Activated T-cell treated with anti-CD3 and anti-CD28 coated beads, Interleukin-2, amount 50 U/mL, for 4 hours (primary cell): ENCODE measurements at regions not wholly inside any gene's neighbourhood (a gene's known extent, or its start where the extent isn't known, plus 50 kb on each side); places are given as distances from the start of the nearest gene placed in this dataset.
A peak's percentile ranks its signal among the peaks of the same experiment; 100 is the strongest.
"Not testable (repeated sequence)": the region's sequence is repeated elsewhere in the genome, so short reads cannot be mapped to it uniquely, and the experiment has no call there.

Experiments used
- ATAC-seq, 2 donors: fragments of 200-7000 bp; cut with Tn5 transposase; one replicate each; pipeline ENCODE4 v1.10.0; 2021
- DNase-seq: peaks from one replicate; pipeline ENCODE4 v3.0.0-alpha.2; 2020
- H3K27me3 Mint-ChIP-seq: one replicate; pipeline ENCODE4 v1.8.0; 2021; ENCODE audit warnings: low read depth, mixed read lengths
- H3K36me3 Mint-ChIP-seq: one replicate; pipeline ENCODE4 v1.8.0; 2022; ENCODE audit warnings: mixed read lengths; ENCODE audit not compliant: insufficient read depth
- H3K4me1 Mint-ChIP-seq: one replicate; pipeline ENCODE4 v1.8.0; 2021; ENCODE audit warnings: low read depth, mixed read lengths
- H3K4me3 Mint-ChIP-seq: one replicate; pipeline ENCODE4 v1.8.0; 2021; ENCODE audit warnings: mild to moderate bottlenecking, moderate library complexity, mixed read lengths
- H3K9me3 Mint-ChIP-seq: one replicate; pipeline ENCODE4 v1.8.0; 2021; ENCODE audit warnings: mixed read lengths

DNA sequence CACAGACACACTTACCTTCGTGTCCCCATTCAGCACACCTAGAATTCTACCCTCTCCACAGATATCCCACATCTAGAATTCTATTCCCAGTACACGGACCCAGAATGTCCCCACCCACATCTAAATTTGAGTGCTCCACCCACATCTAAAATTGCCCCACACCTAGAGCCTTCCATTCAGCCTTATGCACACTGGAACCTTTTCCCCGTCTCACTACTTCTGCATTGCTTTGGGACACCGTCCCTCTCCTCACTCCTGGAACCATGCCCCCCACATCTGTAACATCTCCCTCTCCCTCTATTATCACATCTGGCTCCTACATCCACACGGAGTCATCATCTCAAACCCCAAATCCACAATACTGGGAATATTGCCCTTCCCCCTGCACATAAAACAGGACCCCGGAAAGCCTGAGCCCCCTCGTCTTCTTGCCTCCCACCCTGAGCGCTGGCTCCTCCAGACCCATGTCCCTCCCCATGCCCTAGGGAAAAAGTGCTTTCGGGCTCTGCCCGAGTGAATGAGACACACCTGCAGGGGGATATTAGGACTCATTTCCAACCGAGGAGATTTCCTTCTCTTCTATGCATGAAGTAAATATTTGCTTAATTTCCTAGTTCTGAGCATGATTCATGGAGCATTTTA, 125.8 kb upstream of the UNC5B start:
- peaks cover 12% of the 10 kb centered on the region for H3K27me3 Mint-ChIP-seq
- H3K36me3 Mint-ChIP-seq: no peaks in the 10 kb centered on the region
- ATAC-seq (no peak), DNase-seq (no peak)
- no peaks in the 10 kb centered on the region for H3K4me1 Mint-ChIP-seq
- H3K4me3 Mint-ChIP-seq: no peak overlapping the region
- H3K9me3 Mint-ChIP-seq: no peaks in the 10 kb centered on the region

GRCh38 chr10:71087622-71088021, 124.7 kb upstream of the UNC5B start:
- no peaks in the 10 kb centered on the region for H3K36me3 Mint-ChIP-seq
- DNase-seq (no peak), ATAC-seq (no peak)
- no peaks in the 10 kb centered on the region for H3K4me1 Mint-ChIP-seq
- H3K9me3 Mint-ChIP-seq: no peaks in the 10 kb centered on the region
- no peak overlapping the region for H3K4me3 Mint-ChIP-seq
- H3K27me3 Mint-ChIP-seq: peaks cover 12% of the 10 kb centered on the region

DNA sequence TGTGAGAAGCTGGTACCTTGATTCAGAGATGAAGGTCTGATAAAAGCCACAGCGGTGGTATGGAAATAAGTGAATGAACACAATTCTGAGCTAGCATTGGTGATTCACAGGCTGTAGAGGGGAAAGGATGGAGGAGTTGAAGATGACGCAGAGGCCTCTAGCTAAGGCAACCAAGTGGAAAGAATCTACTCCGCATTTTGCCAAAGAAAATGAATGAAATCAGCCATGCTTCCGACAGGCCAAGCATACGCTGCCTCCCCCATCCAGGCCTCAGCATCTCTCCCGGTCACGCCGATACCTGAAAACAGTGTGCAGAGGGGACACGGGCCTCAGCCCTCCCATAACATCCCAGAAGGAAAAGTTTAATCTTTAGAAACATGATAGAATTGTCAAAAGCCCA, 124.3 kb upstream of the UNC5B start:
- H3K4me3 Mint-ChIP-seq: no peak overlapping the region
- H3K4me1 Mint-ChIP-seq: no peaks in the 10 kb centered on the region
- H3K27me3 Mint-ChIP-seq: peaks cover 12% of the 10 kb centered on the region
- no peak for DNase-seq
- H3K9me3 Mint-ChIP-seq: no peaks in the 10 kb centered on the region
- no peak for ATAC-seq
- H3K36me3 Mint-ChIP-seq: no peaks in the 10 kb centered on the region

DNA sequence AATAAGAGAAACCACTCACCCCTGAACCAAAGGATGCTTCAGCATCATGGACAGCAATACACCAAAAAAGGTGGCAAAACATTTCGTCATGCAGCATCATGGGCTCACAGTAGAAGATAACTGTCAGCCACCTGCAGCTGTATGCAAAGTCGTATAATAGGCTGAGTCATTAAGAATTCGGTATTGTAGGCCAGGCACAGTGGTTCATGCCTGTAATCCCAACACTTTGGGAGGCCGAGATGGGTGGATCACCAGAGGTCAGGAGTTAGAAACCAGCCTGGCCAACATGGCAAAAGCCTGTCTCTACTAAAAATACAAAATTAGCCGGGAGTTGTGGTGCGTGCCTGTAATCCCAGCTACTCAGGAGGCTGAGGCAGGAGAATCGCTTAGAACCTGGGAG, 123.8 kb upstream of the UNC5B start:
- H3K9me3 Mint-ChIP-seq, ATAC-seq, DNase-seq, H3K4me1 Mint-ChIP-seq, H3K4me3 Mint-ChIP-seq, H3K36me3 Mint-ChIP-seq: not testable (repeated sequence)
- H3K27me3 Mint-ChIP-seq: peaks cover 12% of the 10 kb centered on the region

DNA sequence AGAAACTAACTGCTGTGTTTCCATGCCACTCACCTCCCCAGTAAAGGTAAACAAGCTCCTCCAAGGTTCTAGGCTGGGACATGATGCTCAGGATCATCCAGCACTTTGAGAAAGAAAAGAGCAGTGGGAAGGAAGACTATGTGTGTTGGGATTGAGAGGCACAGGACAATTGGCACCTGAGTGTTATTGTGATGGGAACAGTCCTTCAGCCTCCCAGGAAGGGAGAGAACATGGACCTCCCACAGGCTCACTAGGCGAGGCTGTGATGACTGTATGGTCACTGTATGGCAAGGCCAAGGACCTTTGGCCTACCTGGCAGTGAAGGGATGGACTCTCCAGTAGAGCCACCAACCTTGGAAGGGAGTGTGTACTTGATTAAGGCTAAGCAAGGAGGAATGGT, 123.2 kb upstream of the UNC5B start:
- no peak for ATAC-seq
- no peak for DNase-seq
- Mint-ChIP-seq H3K36me3 (no peaks in the 10 kb centered on the region), H3K27me3 (peaks cover 12% of the 10 kb centered on the region), H3K9me3 (peaks cover 3% of the 10 kb centered on the region), H3K4me1 (no peaks in the 10 kb centered on the region), H3K4me3 (no peak overlapping the region)

DNA sequence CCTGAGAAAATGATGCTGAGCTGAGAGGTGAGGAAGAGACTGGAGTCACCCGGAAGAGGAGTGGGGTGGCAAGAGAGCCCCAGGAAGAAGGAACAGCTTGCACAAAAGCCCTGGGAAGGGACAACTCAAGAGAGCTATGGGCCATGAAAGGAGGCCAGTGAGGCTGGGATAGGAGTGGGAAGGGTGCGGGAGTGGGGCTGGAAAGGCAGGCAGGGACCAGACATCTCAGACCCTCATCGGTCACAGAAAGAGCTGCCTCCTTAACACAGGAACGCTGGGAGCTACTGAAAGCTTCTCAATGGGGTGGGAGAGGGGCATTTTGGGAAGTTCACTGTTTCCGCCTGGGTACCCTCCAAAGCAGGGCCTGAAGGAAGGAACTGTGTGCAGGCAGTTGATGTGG, 122.0 kb upstream of the UNC5B start:
- Mint-ChIP-seq H3K4me1 (no peaks in the 10 kb centered on the region), H3K9me3 (peaks cover 5% of the 10 kb centered on the region), H3K36me3 (no peaks in the 10 kb centered on the region), H3K27me3 (peaks cover 11% of the 10 kb centered on the region), H3K4me3 (no peak overlapping the region)
- DNase-seq (no peak), ATAC-seq (no peak)

- no peak overlapping the region for H3K4me3 Mint-ChIP-seq
- ATAC-seq: no peak
- H3K27me3 Mint-ChIP-seq: peaks cover 11% of the 10 kb centered on the region
- H3K4me1 Mint-ChIP-seq: no peaks in the 10 kb centered on the region
- no peak for DNase-seq
- peaks cover 5% of the 10 kb centered on the region for H3K9me3 Mint-ChIP-seq
- H3K36me3 Mint-ChIP-seq: no peaks in the 10 kb centered on the region
Observed at GRCh38 chr10:71090801-71091200, 121.6 kb upstream of the UNC5B start.

GRCh38 chr10:71092812-71093401, 119.5 kb upstream of the UNC5B start:
- ATAC-seq: no peak
- no peak overlapping the region for H3K4me3 Mint-ChIP-seq
- H3K4me1 Mint-ChIP-seq: no peaks in the 10 kb centered on the region
- peaks cover 5% of the 10 kb centered on the region for H3K9me3 Mint-ChIP-seq
- peaks cover 13% of the 10 kb centered on the region for H3K27me3 Mint-ChIP-seq
- no peaks in the 10 kb centered on the region for H3K36me3 Mint-ChIP-seq
- no peak for DNase-seq

GRCh38 chr10:71093531-71093930, 118.8 kb upstream of the UNC5B start:
- Mint-ChIP-seq H3K4me1 (no peaks in the 10 kb centered on the region), H3K36me3 (no peaks in the 10 kb centered on the region), H3K27me3 (peaks cover 19% of the 10 kb centered on the region), H3K4me3 (no peak overlapping the region), H3K9me3 (peaks cover 5% of the 10 kb centered on the region)
- ATAC-seq (no peak), DNase-seq (no peak)

GRCh38 chr10:71094712-71095390, 117.5 kb upstream of the UNC5B start:
- peaks cover 26% of the 10 kb centered on the region for H3K27me3 Mint-ChIP-seq
- H3K9me3 Mint-ChIP-seq: peaks cover 5% of the 10 kb centered on the region
- H3K4me3 Mint-ChIP-seq: no peak overlapping the region
- DNase-seq: no peak
- no peaks in the 10 kb centered on the region for H3K36me3 Mint-ChIP-seq
- H3K4me1 Mint-ChIP-seq: no peaks in the 10 kb centered on the region
- ATAC-seq: peak; percentile 90 to 96

DNA sequence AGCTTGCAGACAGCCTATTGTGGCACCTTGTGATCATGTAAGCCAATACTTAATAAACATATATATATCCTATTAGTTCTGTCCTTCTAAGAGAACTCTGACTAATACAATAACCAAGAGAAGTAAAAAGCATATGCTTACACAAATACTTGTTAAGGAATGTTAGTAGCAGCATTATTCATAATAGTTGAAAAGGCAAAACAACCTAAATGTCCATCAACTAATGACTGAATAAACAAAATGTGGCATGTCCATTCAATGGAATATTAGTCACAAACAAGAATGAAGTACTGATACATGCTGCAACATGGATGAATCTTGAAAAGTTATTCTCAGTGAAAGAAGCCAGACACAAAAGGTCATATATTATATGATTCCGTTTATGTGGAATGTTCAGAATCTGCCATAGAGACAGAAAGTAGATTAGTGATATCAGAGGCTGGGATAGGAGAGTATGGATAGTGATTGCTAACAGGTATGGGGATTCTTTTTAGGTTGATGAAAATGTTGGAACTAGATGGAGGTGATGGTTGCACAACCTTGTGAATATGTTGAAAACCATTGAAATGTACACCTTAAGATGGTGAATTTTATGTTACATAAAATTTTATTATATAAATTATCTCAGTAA, 112.5 kb upstream of the UNC5B start:
- DNase-seq: no peak

DNA sequence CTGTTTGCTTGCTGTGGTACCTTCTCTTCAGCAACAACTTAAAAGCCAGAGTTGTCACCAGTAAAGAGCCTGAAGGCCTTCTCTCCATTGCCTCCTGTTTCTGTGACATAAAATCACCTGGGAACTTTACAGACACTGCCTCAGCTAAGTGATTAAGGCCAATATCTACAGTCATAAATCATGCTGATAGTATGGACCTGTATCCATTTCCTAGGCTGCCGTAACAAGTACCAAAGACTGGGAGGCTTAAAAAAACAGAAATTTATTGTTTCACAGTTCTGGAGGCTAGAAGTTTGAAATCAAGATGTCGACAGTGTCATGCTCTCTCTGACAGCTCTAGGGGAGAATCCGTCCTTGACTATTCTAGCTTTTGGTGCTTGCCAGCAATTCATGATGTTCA, 108.4 kb upstream of the UNC5B start:
- no peak for ATAC-seq
- Mint-ChIP-seq H3K4me3 (no peak overlapping the region), H3K4me1 (peaks cover 4% of the 10 kb centered on the region), H3K36me3 (no peaks in the 10 kb centered on the region), H3K27me3 (peaks cover 24% of the 10 kb centered on the region), H3K9me3 (no peaks in the 10 kb centered on the region)
- DNase-seq: no peak

More for the DNA sequence above, 112.5 kb upstream of the UNC5B start:
- no peaks in the 10 kb centered on the region for H3K9me3 Mint-ChIP-seq
- ATAC-seq: no peak
- H3K27me3 Mint-ChIP-seq: peaks cover 30% of the 10 kb centered on the region
- H3K4me3 Mint-ChIP-seq: no peak overlapping the region
- H3K4me1 Mint-ChIP-seq: no peaks in the 10 kb centered on the region
- no peaks in the 10 kb centered on the region for H3K36me3 Mint-ChIP-seq

DNA sequence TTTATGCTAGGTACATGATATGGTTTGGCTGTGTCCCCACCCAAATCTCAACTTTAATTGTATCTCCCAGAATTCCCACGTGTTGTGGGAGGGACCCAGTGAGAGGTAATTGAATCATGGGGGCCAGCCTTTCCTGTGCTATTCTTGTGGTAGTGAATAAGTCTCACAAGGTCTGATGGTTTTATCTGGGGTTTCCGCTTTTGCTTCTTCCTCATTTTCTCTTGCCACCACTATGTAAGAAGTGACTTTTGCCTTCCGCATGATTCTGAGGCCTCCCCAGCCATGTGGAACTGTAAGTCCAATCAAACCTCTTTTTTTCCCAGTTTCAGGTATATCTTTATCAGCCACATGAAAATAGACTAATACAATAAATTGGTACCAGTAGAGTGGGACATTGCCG, 106.2 kb upstream of the UNC5B start:
- H3K4me1 Mint-ChIP-seq, DNase-seq, H3K9me3 Mint-ChIP-seq, H3K4me3 Mint-ChIP-seq, H3K36me3 Mint-ChIP-seq: not testable (repeated sequence)
- ATAC-seq: peak in 1 of 2 donors; percentile 32
- peaks cover 17% of the 10 kb centered on the region for H3K27me3 Mint-ChIP-seq

GRCh38 chr10:71107117-71107516, 105.3 kb upstream of the UNC5B start:
- H3K36me3 Mint-ChIP-seq, H3K4me1 Mint-ChIP-seq, ATAC-seq, DNase-seq, H3K4me3 Mint-ChIP-seq, H3K9me3 Mint-ChIP-seq: not testable (repeated sequence)
- H3K27me3 Mint-ChIP-seq: peaks cover 20% of the 10 kb centered on the region

- not testable (repeated sequence) for ATAC-seq, H3K9me3 Mint-ChIP-seq, H3K4me3 Mint-ChIP-seq, DNase-seq, H3K4me1 Mint-ChIP-seq, H3K36me3 Mint-ChIP-seq
- peaks cover 25% of the 10 kb centered on the region for H3K27me3 Mint-ChIP-seq
Observed at GRCh38 chr10:71108042-71108441, 104.3 kb upstream of the UNC5B start.
